ENCODE measurements at regions not wholly inside any gene's neighbourhood (a gene's known extent, or its start where the extent isn't known, plus 50 kb on each side); places are given as distances from the start of the nearest gene placed in this dataset.

DNA sequence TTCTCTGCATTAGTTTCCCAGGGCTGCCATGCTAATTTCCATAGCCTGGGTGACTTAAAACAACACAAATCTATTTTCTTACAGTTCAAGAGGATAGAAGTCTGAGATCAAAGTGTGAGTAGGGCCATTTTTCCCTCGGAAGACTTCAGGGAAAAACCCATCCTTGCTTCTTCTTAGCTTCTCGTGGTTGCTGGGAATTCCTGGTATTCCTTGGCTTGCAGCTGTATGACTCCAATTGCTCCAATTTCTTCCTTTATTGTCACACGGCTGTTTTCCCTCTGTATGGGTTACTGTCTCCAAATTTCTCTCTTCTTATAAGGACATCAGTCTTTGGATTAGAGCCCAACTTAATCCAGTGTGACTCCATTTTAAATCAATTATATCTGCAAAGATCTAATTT is 128.4 kb upstream of the JAG1 start:
- TF ChIP-seq, protein P1, sequence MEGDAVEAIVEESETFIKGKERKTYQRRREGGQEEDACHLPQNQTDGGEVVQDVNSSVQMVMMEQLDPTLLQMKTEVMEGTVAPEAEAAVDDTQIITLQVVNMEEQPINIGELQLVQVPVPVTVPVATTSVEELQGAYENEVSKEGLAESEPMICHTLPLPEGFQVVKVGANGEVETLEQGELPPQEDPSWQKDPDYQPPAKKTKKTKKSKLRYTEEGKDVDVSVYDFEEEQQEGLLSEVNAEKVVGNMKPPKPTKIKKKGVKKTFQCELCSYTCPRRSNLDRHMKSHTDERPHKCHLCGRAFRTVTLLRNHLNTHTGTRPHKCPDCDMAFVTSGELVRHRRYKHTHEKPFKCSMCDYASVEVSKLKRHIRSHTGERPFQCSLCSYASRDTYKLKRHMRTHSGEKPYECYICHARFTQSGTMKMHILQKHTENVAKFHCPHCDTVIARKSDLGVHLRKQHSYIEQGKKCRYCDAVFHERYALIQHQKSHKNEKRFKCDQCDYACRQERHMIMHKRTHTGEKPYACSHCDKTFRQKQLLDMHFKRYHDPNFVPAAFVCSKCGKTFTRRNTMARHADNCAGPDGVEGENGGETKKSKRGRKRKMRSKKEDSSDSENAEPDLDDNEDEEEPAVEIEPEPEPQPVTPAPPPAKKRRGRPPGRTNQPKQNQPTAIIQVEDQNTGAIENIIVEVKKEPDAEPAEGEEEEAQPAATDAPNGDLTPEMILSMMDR (IDR thresholded peaks at IDR 0.05): no peak
- no peak for TF ChIP-seq POLR2AphosphoS5 (IDR thresholded peaks at IDR 0.05)

Data from sigmoid colon (tissue), 4 donors.